GM23248 (cell line): ENCODE measurements at regions not wholly inside any gene's neighbourhood (a gene's known extent, or its start where the extent isn't known, plus 50 kb on each side); places are given as distances from the start of the nearest gene placed in this dataset.

Experiments used
- DNase-seq: peaks from one replicate; pipeline ENCODE4 v3.0.0-alpha.2; 2015
- H2AFZ ChIP-seq: fragments of 200-600 bp; sonication (generic); 2 replicates; pipeline ENCODE4 v1.6.1; 2016; ENCODE audit warnings: antibody characterized with exemption
- H3F3A ChIP-seq: fragments of 200-600 bp; sonication (generic); 2 replicates; pipeline ENCODE4 v1.6.1; 2016; ENCODE audit warnings: mild to moderate bottlenecking, antibody characterized with exemption, mixed run types; ENCODE audit not compliant: insufficient read depth
- H3K27ac ChIP-seq: fragments of 200-600 bp; sonication (generic); 2 replicates; pipeline ENCODE4 v1.5.1; 2016; ENCODE audit warnings: mild to moderate bottlenecking
- H3K27me3 ChIP-seq: fragments of 200-600 bp; sonication (generic); replicated peaks from 2 replicates; pipeline ENCODE4 v1.6.1; 2016; ENCODE audit warnings: mild to moderate bottlenecking; ENCODE audit not compliant: insufficient read depth
- H3K36me3 ChIP-seq: fragments of 200-600 bp; sonication (generic); 2 replicates; pipeline ENCODE4 v1.6.1; 2016; ENCODE audit warnings: low read depth, mild to moderate bottlenecking
- H3K4me1 ChIP-seq: fragments of 200-600 bp; sonication (generic); 2 replicates; pipeline ENCODE4 v1.6.1; 2016; ENCODE audit warnings: mild to moderate bottlenecking; ENCODE audit not compliant: insufficient read depth
- H3K4me2 ChIP-seq: fragments of 200-600 bp; sonication (generic); one replicate; pipeline ENCODE4 v1.6.1; 2016; ENCODE audit warnings: mild to moderate bottlenecking; ENCODE audit not compliant: unreplicated experiment
- H3K4me3 ChIP-seq: fragments of 200-600 bp; sonication (generic); 2 replicates; pipeline ENCODE4 v1.5.1; 2016; ENCODE audit warnings: mild to moderate bottlenecking
- H3K79me2 ChIP-seq: fragments of 200-600 bp; sonication (generic); 2 replicates; pipeline ENCODE4 v1.6.1; 2016; ENCODE audit warnings: mild to moderate bottlenecking; ENCODE audit not compliant: insufficient read depth
- H3K9ac ChIP-seq: fragments of 200-600 bp; sonication (generic); 2 replicates; pipeline ENCODE4 v1.6.1; 2016; ENCODE audit warnings: mild to moderate bottlenecking
- H3K9me2 ChIP-seq: fragments of 200-600 bp; sonication (generic); 2 replicates; pipeline ENCODE4 v1.6.1; 2016; ENCODE audit warnings: mixed run types, mild to moderate bottlenecking, moderate library complexity; ENCODE audit not compliant: insufficient read depth
- H3K9me3 ChIP-seq: fragments of 200-600 bp; sonication (generic); one replicate; pipeline ENCODE4 v1.6.1; 2017; ENCODE audit warnings: low read depth
- H4K20me1 ChIP-seq: fragments of 200-600 bp; sonication (generic); 2 replicates; pipeline ENCODE4 v1.6.0; 2016; ENCODE audit not compliant: insufficient read depth
- EZH2 ChIP-seq: fragments of 200-600 bp; sonication (generic); IDR thresholded peaks from 2 replicates; pipeline ENCODE4 v1.6.1; 2018; ENCODE audit warnings: antibody characterized with exemption, mild to moderate bottlenecking; ENCODE audit not compliant: insufficient read depth, poor library complexity, severe bottlenecking
- EZH2phosphoT487 ChIP-seq: fragments of 200-600 bp; sonication (generic); IDR thresholded peaks from 2 replicates; pipeline ENCODE4 v1.6.1; 2018; ENCODE audit warnings: antibody characterized with exemption, moderate library complexity, mild to moderate bottlenecking, low read depth; ENCODE audit not compliant: insufficient read depth
- WGBS, 2 experiments: methylation state at CpG; one replicate each; pipeline ENCODE4 v1.1.6; 2015 to 2017; ENCODE audit warnings: low lambda C conversion rate in 2 of 2, low coverage in 1 of 2; ENCODE audit errors: missing lambda C conversion rate in 2 of 2; 5-methylcytosine and 5-hydroxymethylcytosine counted together
- in situ Hi-C: fragments of 300-500 bp; cut with MboI; formaldehyde crosslinking; loops from 2 replicates; pipeline ENCODE4 v1.15.0; 2020

DNA sequence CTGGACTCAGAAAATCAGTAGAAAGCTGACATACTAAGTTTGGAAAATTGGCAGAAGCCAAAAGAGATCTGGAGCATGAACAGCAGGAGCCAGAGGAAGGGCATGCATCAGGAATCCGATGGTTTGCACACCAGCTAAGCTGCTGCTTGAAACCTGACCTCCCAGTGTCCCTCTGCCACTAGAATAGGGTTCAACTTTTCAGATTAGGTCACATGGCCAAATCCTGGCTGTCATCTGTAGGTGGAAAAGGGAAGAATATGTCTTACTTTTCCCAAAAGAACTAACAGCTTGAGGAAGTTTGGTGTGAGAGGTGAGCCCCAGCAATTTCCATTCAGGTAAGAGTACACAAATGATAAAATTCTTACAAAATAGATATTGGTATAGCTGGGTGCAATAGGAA is 732.6 kb downstream of the RERGL start:
- WGBS, 2 experiments, result 0 to 15% methylated on average over 1 of the region's 1 CpG
- no peaks in the 10 kb centered on the region for H3K79me2 ChIP-seq
- no peak overlapping the region for H3K27ac ChIP-seq
- H3F3A ChIP-seq, result no peaks in the 10 kb centered on the region
- in situ Hi-C loops, result no loop called here
- TF ChIP-seq EZH2phosphoT487, result no peak
- TF ChIP-seq EZH2, result no peak
- H3K36me3 ChIP-seq, result no peaks in the 10 kb centered on the region
- no peaks in the 10 kb centered on the region for H3K4me1 ChIP-seq
- H3K9me3 ChIP-seq, result no peaks in the 10 kb centered on the region
- H3K27me3 ChIP-seq, result no peaks in the 10 kb centered on the region
- H3K9me2 ChIP-seq, result no peaks in the 10 kb centered on the region
- no peak overlapping the region for H3K4me3 ChIP-seq
- no peak overlapping the region for H2AFZ ChIP-seq
- no peaks in the 10 kb centered on the region for H4K20me1 ChIP-seq
- no peak overlapping the region for H3K4me2 ChIP-seq
- no peak overlapping the region for H3K9ac ChIP-seq
- DNase-seq, result no peak

GRCh38 chr12:17352164-17352563 is 737.8 kb downstream of the RERGL start:
- TF ChIP-seq EZH2 (no peak), EZH2phosphoT487 (no peak)
- 0 to 7% methylated on average over 1 of the region's 1 CpG for WGBS, 2 experiments
- Histone ChIP-seq H3K27me3 (no peaks in the 10 kb centered on the region), H3K4me3 (no peak overlapping the region), H3K36me3 (no peaks in the 10 kb centered on the region), H3K9ac (no peak overlapping the region), H3K9me2 (no peaks in the 10 kb centered on the region), H2AFZ (no peak overlapping the region), H3K27ac (no peak overlapping the region), H3K4me2 (no peak overlapping the region), H3K9me3 (no peaks in the 10 kb centered on the region), H4K20me1 (no peaks in the 10 kb centered on the region), H3K79me2 (no peaks in the 10 kb centered on the region), H3K4me1 (no peaks in the 10 kb centered on the region), H3F3A (no peaks in the 10 kb centered on the region)
- no peak for DNase-seq
- in situ Hi-C loops, result no loop called here

GRCh38 chr12:17348311-17348710 is 741.7 kb downstream of the RERGL start:
- no peaks in the 10 kb centered on the region for H3K4me1 ChIP-seq
- in situ Hi-C loops, result no loop called here

GRCh38 chr12:17344649-17345048 is 738.7 kb upstream of the LMO3 start:
- no peak overlapping the region for H3K4me3 ChIP-seq
- no peaks in the 10 kb centered on the region for H4K20me1 ChIP-seq

More at GRCh38 chr12:17348311-17348710, 741.7 kb downstream of the RERGL start:
- Histone ChIP-seq H3K4me3 (no peak overlapping the region), H3F3A (no peaks in the 10 kb centered on the region), H3K27ac (no peak overlapping the region), H2AFZ (no peak overlapping the region), H3K9me3 (no peaks in the 10 kb centered on the region), H3K9ac (no peak overlapping the region), H3K27me3 (no peaks in the 10 kb centered on the region), H3K4me2 (no peak overlapping the region), H3K79me2 (no peaks in the 10 kb centered on the region), H4K20me1 (no peaks in the 10 kb centered on the region), H3K36me3 (no peaks in the 10 kb centered on the region), H3K9me2 (no peaks in the 10 kb centered on the region)
- no peak for TF ChIP-seq EZH2
- TF ChIP-seq EZH2phosphoT487, result no peak
- no peak for DNase-seq

DNA sequence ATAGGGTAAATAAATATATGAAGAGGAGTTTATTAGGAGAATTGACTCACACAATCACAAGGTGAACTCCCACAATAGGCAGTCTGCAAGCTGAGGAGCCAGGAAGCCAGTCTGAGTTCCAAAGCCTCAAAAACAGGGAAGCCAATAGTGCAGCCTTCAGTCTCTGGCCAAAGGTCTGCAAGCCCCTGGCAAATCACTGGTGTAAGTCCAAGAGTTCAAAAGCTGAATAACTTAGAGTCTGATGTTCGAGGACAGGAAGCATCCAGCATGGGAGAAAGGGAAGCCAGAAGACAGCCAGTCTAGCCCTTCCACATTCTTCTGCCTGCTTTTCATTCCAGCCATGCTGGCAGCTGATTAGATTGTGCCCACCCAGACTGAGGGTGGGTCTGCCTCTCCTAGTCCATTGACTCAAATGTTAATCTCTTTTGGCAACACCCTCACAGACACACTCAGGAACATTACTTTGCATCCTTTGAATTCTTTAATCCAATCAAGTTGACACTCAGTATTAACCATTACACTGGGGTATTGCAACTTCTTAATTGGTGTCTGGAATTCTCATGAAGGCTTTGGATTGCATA is 736.5 kb upstream of the LMO3 start:
- Histone ChIP-seq H3K4me3 (no peak overlapping the region), H3K27ac (no peak overlapping the region), H3K4me1 (no peaks in the 10 kb centered on the region), H3K9ac (no peak overlapping the region), H3K9me3 (no peaks in the 10 kb centered on the region), H4K20me1 (no peaks in the 10 kb centered on the region), H3K9me2 (no peaks in the 10 kb centered on the region), H2AFZ (no peak overlapping the region), H3K27me3 (no peaks in the 10 kb centered on the region), H3F3A (no peaks in the 10 kb centered on the region), H3K4me2 (no peak overlapping the region), H3K79me2 (no peaks in the 10 kb centered on the region), H3K36me3 (no peaks in the 10 kb centered on the region)
- WGBS, 2 experiments, result 0 to 7% methylated on average over 1 of the region's 1 CpG
- no peak for TF ChIP-seq EZH2
- TF ChIP-seq EZH2phosphoT487, result no peak
- DNase-seq, result no peak
- in situ Hi-C loops, result no loop called here

More at GRCh38 chr12:17344649-17345048, 738.7 kb upstream of the LMO3 start:
- no peaks in the 10 kb centered on the region for H3K9me3 ChIP-seq
- H3K9me2 ChIP-seq, result no peaks in the 10 kb centered on the region
- H3F3A ChIP-seq, result no peaks in the 10 kb centered on the region
- no peaks in the 10 kb centered on the region for H3K36me3 ChIP-seq
- no peaks in the 10 kb centered on the region for H3K27me3 ChIP-seq
- TF ChIP-seq EZH2phosphoT487, result no peak
- no peak for TF ChIP-seq EZH2
- DNase-seq, result no peak
- no peaks in the 10 kb centered on the region for H3K4me1 ChIP-seq
- no peak overlapping the region for H3K27ac ChIP-seq
- no peaks in the 10 kb centered on the region for H3K79me2 ChIP-seq
- 18 to 26% methylated on average over 1 of the region's 1 CpG for WGBS, 2 experiments
- no peak overlapping the region for H3K9ac ChIP-seq
- in situ Hi-C loops, result no loop called here
- no peak overlapping the region for H3K4me2 ChIP-seq
- H2AFZ ChIP-seq, result no peak overlapping the region
